K562 (cell line): ENCODE measurements at regions not wholly inside any gene's neighbourhood (a gene's known extent, or its start where the extent isn't known, plus 50 kb on each side); places are given as distances from the start of the nearest gene placed in this dataset.

Source experiments
- ATF2 ChIP-seq: sonication (generic); formaldehyde crosslinking; IDR thresholded peaks from 2 replicates; pipeline ENCODE4 v1.8.1; 2022; ENCODE audit warnings: missing genetic modification reagents
- ATF3 ChIP-seq, 2 experiments: fragments of 450-650 bp in 1 of 2; sonication (generic) in 1 of 2; formaldehyde crosslinking in 1 of 2; IDR thresholded peaks in 1 of 2; conservative IDR thresholded peaks in 1 of 2; 2 replicates each; pipeline versions ENCODE4 v1.6.1 to v1.8.1; 2016 to 2023; ENCODE audit warnings: mild to moderate bottlenecking in 2 of 2, moderate library complexity in 2 of 2, inconsistent platforms in 1 of 2, missing genetic modification reagents in 1 of 2
- HDAC6 ChIP-seq: IDR thresholded peaks from 2 replicates; pipeline ENCODE4 v1.6.1; 2012; ENCODE audit warnings: low read depth, mild to moderate bottlenecking, control low read depth, inconsistent platforms, low read length, moderate library complexity
- MLLT1 ChIP-seq, 2 experiments: fragments of 450-650 bp; IDR thresholded peaks; 2 replicates each; pipeline ENCODE4 v1.6.1; 2016
- MTA3 ChIP-seq: fragments of 450-650 bp; formaldehyde crosslinking; IDR thresholded peaks from 2 replicates; pipeline ENCODE4 v1.6.1; 2017; ENCODE audit warnings: mild to moderate bottlenecking, borderline replicate concordance
- RAD21 ChIP-seq, 2 experiments: fragments of 250-450 bp in 1 of 2; fragments of 450-650 bp in 1 of 2; sonication (Bioruptor Pico) in 1 of 2; formaldehyde crosslinking in 1 of 2; IDR thresholded peaks in 1 of 2; conservative IDR thresholded peaks in 1 of 2; 2 replicates each; pipeline versions ENCODE4 v1.4.0 to v1.8.0; 2020 to 2022; ENCODE audit warnings: mild to moderate bottlenecking in 2 of 2, moderate library complexity in 1 of 2
- SMARCB1 ChIP-seq: IDR thresholded peaks from 2 replicates; pipeline ENCODE4 v1.6.1; 2011; ENCODE audit warnings: improper control_type of control experiment, low read depth; ENCODE audit not compliant: insufficient read length
- U2AF1 ChIP-seq: fragments of 200-400 bp; formaldehyde crosslinking; optimal IDR thresholded peaks from 2 replicates; pipeline ENCODE3; 2017; ENCODE audit warnings: mild to moderate bottlenecking, low read depth, low read length, moderate library complexity
- ZNF589 ChIP-seq: fragments of 200-800 bp; sonication (Bioruptor generic); IDR thresholded peaks from 2 replicates; pipeline ENCODE4 v1.6.1; 2016; ENCODE audit warnings: low read depth, missing genetic modification characterization, missing compliant biosample characterization
- TF ChIP-seq, protein P1 (sequence below): fragments of 250-450 bp; sonication (Bioruptor Pico); IDR thresholded peaks from 2 replicates; pipeline ENCODE4 v1.5.0; 2020; ENCODE audit warnings: mild to moderate bottlenecking, borderline replicate concordance
- TF ChIP-seq, protein P2 (sequence below): sonication (generic); formaldehyde crosslinking; IDR thresholded peaks from 2 replicates; pipeline ENCODE4 v1.9.0; 2022; ENCODE audit warnings: mild to moderate bottlenecking, missing genetic modification reagents
- TF ChIP-seq, protein P3 (sequence below), 2 experiments: fragments of 450-650 bp; formaldehyde crosslinking in 1 of 2; IDR thresholded peaks; 2 replicates each; pipeline versions ENCODE4 v1.4.0 to v1.6.1; 2014 to 2020; ENCODE audit warnings: mild to moderate bottlenecking in 2 of 2, borderline replicate concordance in 1 of 2, low read depth in 1 of 2
- TF ChIP-seq, protein P4 (sequence below), 3 experiments: IDR thresholded peaks in 2 of 3; conservative IDR thresholded peaks in 1 of 3; 2 replicates each; pipeline ENCODE4 v1.5.1; 2011 to 2012; ENCODE audit warnings: low read length in 3 of 3, mild to moderate bottlenecking in 3 of 3, control low read depth in 2 of 3, improper control_type of control experiment in 1 of 3, inconsistent platforms in 1 of 3, low read depth in 1 of 3, mixed read lengths in 1 of 3, moderate library complexity in 1 of 3; ENCODE audit not compliant: insufficient read depth in 2 of 3

DNA sequence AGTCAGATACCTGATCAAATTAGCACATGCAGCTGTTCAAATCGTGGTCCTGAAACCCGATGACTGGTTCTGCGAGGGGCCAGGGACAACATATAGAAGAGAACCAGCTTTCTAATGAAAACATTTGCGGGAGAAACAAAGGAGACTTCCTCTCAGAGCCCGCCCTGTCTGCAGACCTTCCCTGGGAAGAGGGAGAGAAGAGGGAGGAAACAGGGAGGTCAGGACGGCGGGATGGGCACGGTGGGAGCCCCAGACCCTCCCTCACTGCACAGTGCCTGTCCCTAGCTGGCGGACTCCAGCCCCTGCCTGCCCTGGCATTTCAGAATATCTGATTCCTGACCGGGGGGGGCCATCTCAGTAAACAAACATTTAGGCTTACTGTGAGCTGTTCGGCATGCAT lies 317.3 kb downstream of the FOXL1 start:
- TF ChIP-seq U2AF1 (no peak), MTA3 (no peak), ATF2 (CRISPR knock-in tag) (no peak), MLLT1 (IDR thresholded peaks at IDR 0.05) (no peak), SMARCB1 (no peak), ZNF589 (no peak), HDAC6 (no peak), ATF3 (IDR thresholded peaks at IDR 0.05) (no peak), ATF3 (CRISPR knock-in tag; conservative IDR thresholded peaks at IDR 0.05) (no peak), RAD21 (CRISPR knock-in tag; conservative IDR thresholded peaks at IDR 0.05 in 1 of 2, IDR thresholded peaks at IDR 0.05 in 1 of 2) (no peak)
- TF ChIP-seq, protein P1, sequence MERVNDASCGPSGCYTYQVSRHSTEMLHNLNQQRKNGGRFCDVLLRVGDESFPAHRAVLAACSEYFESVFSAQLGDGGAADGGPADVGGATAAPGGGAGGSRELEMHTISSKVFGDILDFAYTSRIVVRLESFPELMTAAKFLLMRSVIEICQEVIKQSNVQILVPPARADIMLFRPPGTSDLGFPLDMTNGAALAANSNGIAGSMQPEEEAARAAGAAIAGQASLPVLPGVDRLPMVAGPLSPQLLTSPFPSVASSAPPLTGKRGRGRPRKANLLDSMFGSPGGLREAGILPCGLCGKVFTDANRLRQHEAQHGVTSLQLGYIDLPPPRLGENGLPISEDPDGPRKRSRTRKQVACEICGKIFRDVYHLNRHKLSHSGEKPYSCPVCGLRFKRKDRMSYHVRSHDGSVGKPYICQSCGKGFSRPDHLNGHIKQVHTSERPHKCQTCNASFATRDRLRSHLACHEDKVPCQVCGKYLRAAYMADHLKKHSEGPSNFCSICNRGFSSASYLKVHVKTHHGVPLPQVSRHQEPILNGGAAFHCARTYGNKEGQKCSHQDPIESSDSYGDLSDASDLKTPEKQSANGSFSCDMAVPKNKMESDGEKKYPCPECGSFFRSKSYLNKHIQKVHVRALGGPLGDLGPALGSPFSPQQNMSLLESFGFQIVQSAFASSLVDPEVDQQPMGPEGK (CRISPR knock-in tag) = no peak
- TF ChIP-seq, protein P2, sequence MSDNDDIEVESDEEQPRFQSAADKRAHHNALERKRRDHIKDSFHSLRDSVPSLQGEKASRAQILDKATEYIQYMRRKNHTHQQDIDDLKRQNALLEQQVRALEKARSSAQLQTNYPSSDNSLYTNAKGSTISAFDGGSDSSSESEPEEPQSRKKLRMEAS (CRISPR knock-in tag) = no peak
- TF ChIP-seq, protein P3, sequence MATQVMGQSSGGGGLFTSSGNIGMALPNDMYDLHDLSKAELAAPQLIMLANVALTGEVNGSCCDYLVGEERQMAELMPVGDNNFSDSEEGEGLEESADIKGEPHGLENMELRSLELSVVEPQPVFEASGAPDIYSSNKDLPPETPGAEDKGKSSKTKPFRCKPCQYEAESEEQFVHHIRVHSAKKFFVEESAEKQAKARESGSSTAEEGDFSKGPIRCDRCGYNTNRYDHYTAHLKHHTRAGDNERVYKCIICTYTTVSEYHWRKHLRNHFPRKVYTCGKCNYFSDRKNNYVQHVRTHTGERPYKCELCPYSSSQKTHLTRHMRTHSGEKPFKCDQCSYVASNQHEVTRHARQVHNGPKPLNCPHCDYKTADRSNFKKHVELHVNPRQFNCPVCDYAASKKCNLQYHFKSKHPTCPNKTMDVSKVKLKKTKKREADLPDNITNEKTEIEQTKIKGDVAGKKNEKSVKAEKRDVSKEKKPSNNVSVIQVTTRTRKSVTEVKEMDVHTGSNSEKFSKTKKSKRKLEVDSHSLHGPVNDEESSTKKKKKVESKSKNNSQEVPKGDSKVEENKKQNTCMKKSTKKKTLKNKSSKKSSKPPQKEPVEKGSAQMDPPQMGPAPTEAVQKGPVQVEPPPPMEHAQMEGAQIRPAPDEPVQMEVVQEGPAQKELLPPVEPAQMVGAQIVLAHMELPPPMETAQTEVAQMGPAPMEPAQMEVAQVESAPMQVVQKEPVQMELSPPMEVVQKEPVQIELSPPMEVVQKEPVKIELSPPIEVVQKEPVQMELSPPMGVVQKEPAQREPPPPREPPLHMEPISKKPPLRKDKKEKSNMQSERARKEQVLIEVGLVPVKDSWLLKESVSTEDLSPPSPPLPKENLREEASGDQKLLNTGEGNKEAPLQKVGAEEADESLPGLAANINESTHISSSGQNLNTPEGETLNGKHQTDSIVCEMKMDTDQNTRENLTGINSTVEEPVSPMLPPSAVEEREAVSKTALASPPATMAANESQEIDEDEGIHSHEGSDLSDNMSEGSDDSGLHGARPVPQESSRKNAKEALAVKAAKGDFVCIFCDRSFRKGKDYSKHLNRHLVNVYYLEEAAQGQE (IDR thresholded peaks at IDR 0.05; ENCODE audit: borderline replicate concordance) = no peak
- TF ChIP-seq, protein P3 (CRISPR knock-in tag; IDR thresholded peaks at IDR 0.05; ENCODE audit: low read depth) = no peak
- TF ChIP-seq, protein P4, sequence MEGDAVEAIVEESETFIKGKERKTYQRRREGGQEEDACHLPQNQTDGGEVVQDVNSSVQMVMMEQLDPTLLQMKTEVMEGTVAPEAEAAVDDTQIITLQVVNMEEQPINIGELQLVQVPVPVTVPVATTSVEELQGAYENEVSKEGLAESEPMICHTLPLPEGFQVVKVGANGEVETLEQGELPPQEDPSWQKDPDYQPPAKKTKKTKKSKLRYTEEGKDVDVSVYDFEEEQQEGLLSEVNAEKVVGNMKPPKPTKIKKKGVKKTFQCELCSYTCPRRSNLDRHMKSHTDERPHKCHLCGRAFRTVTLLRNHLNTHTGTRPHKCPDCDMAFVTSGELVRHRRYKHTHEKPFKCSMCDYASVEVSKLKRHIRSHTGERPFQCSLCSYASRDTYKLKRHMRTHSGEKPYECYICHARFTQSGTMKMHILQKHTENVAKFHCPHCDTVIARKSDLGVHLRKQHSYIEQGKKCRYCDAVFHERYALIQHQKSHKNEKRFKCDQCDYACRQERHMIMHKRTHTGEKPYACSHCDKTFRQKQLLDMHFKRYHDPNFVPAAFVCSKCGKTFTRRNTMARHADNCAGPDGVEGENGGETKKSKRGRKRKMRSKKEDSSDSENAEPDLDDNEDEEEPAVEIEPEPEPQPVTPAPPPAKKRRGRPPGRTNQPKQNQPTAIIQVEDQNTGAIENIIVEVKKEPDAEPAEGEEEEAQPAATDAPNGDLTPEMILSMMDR (IDR thresholded peaks at IDR 0.05 in 2 of 3, conservative IDR thresholded peaks at IDR 0.05 in 1 of 3; ENCODE audit: insufficient read depth in 2 of 3, low read depth in 1 of 3, low read length in 3 of 3) = no peak
